GM23338 (cell line): ENCODE measurements at regions not wholly inside any gene's neighbourhood (a gene's known extent, or its start where the extent isn't known, plus 50 kb on each side); places are given as distances from the start of the nearest gene placed in this dataset.

Experiments
- ATAC-seq: fragments of 200-7000 bp; cut with Tn5 transposase; 3 replicates; pipeline ENCODE4 v1.9.1; 2020
- DNase-seq: peaks from one replicate; pipeline ENCODE4 v3.0.0-alpha.2; 2015; ENCODE audit warnings: low spot score
- H2AFZ ChIP-seq: fragments of 200-600 bp; sonication (generic); 2 replicates; pipeline ENCODE4 v1.8.0; 2016; ENCODE audit warnings: antibody characterized with exemption, mild to moderate bottlenecking, moderate library complexity
- H3F3A ChIP-seq: fragments of 200-600 bp; sonication (generic); replicated peaks from 2 replicates; pipeline ENCODE4 v1.8.0; 2017; ENCODE audit warnings: antibody characterized with exemption, mixed run types, low read depth
- H3K27ac ChIP-seq: fragments of 200-600 bp; sonication (generic); 2 replicates; pipeline ENCODE4 v1.6.1; 2016; ENCODE audit warnings: low read depth
- H3K27me3 ChIP-seq: fragments of 200-600 bp; sonication (generic); 2 replicates; pipeline ENCODE4 v1.8.0; 2016; ENCODE audit warnings: mild to moderate bottlenecking, mixed run types, moderate library complexity; ENCODE audit not compliant: insufficient read depth
- H3K36me3 ChIP-seq: fragments of 200-600 bp; sonication (generic); 2 replicates; pipeline ENCODE4 v1.8.0; 2016; ENCODE audit warnings: mild to moderate bottlenecking; ENCODE audit not compliant: insufficient read depth
- H3K4me1 ChIP-seq: fragments of 200-600 bp; sonication (generic); 2 replicates; pipeline ENCODE4 v1.8.0; 2016; ENCODE audit warnings: mild to moderate bottlenecking, moderate library complexity; ENCODE audit not compliant: insufficient read depth
- H3K4me2 ChIP-seq: fragments of 200-600 bp; sonication (generic); 2 replicates; pipeline ENCODE4 v1.7.1; 2017; ENCODE audit warnings: mixed run types
- H3K4me3 ChIP-seq: fragments of 200-600 bp; sonication (generic); 2 replicates; pipeline ENCODE4 v1.6.1; 2016; ENCODE audit warnings: mixed run types
- H3K79me2 ChIP-seq: fragments of 200-600 bp; sonication (generic); replicated peaks from 2 replicates; pipeline ENCODE4 v1.8.0; 2017; ENCODE audit warnings: mild to moderate bottlenecking; ENCODE audit not compliant: insufficient read depth
- H3K9me2 ChIP-seq: fragments of 200-600 bp; sonication (generic); 2 replicates; pipeline ENCODE4 v1.8.0; 2017; ENCODE audit not compliant: insufficient read depth
- H4K20me1 ChIP-seq: fragments of 200-600 bp; sonication (generic); replicated peaks from 2 replicates; pipeline ENCODE4 v1.8.0; 2017; ENCODE audit warnings: mild to moderate bottlenecking; ENCODE audit not compliant: insufficient read depth
- H3K27ac Mint-ChIP-seq: 2 replicates; pipeline ENCODE4 v1.8.0; 2020; ENCODE audit warnings: inconsistent platforms, mild to moderate bottlenecking, moderate library complexity, mixed read lengths
- H3K27me3 Mint-ChIP-seq: 3 replicates; pipeline ENCODE4 v1.8.0; 2022; ENCODE audit warnings: low read depth, mild to moderate bottlenecking, moderate library complexity, mixed read lengths, inconsistent platforms; ENCODE audit not compliant: insufficient read depth, poor library complexity
- H3K36me3 Mint-ChIP-seq: 3 replicates; pipeline ENCODE4 v1.8.0; 2021; ENCODE audit warnings: low read depth, mild to moderate bottlenecking, inconsistent platforms, moderate library complexity, mixed read lengths
- H3K4me1 Mint-ChIP-seq: 3 replicates; pipeline ENCODE4 v1.8.0; 2020; ENCODE audit warnings: mild to moderate bottlenecking, inconsistent platforms, mixed read lengths
- H3K4me3 Mint-ChIP-seq: 3 replicates; pipeline ENCODE4 v1.8.0; 2021; ENCODE audit warnings: moderate library complexity, mild to moderate bottlenecking, inconsistent platforms, mixed read lengths
- H3K9me3 Mint-ChIP-seq: 3 replicates; pipeline ENCODE4 v1.8.0; 2020; ENCODE audit warnings: moderate library complexity, mild to moderate bottlenecking, inconsistent platforms, mixed read lengths
- ETS1 ChIP-seq: IDR thresholded peaks from 2 replicates; pipeline ENCODE4 v1.6.1; 2016; ENCODE audit warnings: antibody characterized with exemption
- EZH2 ChIP-seq: fragments of 200-600 bp; sonication (generic); IDR thresholded peaks from one replicate; pipeline ENCODE4 v1.8.0; 2017; ENCODE audit warnings: antibody characterized with exemption, mild to moderate bottlenecking, low read depth; ENCODE audit not compliant: unreplicated experiment
- JUNB ChIP-seq: IDR thresholded peaks from one replicate; pipeline ENCODE4 v1.6.1; 2016; ENCODE audit warnings: antibody characterized with exemption; ENCODE audit not compliant: unreplicated experiment
- NANOG ChIP-seq: IDR thresholded peaks from 2 replicates; pipeline ENCODE4 v1.6.1; 2016; ENCODE audit warnings: antibody characterized with exemption, borderline replicate concordance
- POLR2AphosphoS5 ChIP-seq: IDR thresholded peaks from 2 replicates; pipeline ENCODE4 v1.6.1; 2016; ENCODE audit warnings: antibody characterized with exemption, low read depth
- STAT1 ChIP-seq: IDR thresholded peaks from one replicate; pipeline ENCODE4 v1.6.1; 2016; ENCODE audit warnings: antibody characterized with exemption; ENCODE audit not compliant: unreplicated experiment
- ZNF331 ChIP-seq: fragments of 250-450 bp; sonication (Bioruptor Pico); IDR thresholded peaks from 2 replicates; pipeline ENCODE4 v1.5.0; 2020; ENCODE audit warnings: low read depth, mild to moderate bottlenecking, moderate library complexity
- ZNF462 ChIP-seq: fragments of 250-450 bp; sonication (Bioruptor Pico); IDR thresholded peaks from 2 replicates; pipeline ENCODE4 v1.5.0; 2020; ENCODE audit warnings: mild to moderate bottlenecking, moderate library complexity
- TF ChIP-seq, protein P1 (sequence below), 2 experiments: fragments of 200-600 bp in 1 of 2; sonication (generic) in 1 of 2; conservative IDR thresholded peaks; 2 replicates each; pipeline versions ENCODE4 v1.5.1 to v1.6.1; 2016 to 2017; ENCODE audit warnings: antibody characterized with exemption in 2 of 2, low read depth in 2 of 2, mild to moderate bottlenecking in 2 of 2, moderate library complexity in 1 of 2

GRCh38 chr12:83404521-83404920 is 717.8 kb downstream of the TMTC2 start:
- H3K4me3 ChIP-seq: no peak overlapping the region
- TF ChIP-seq STAT1 (no peak), EZH2 (no peak), POLR2AphosphoS5 (no peak), ZNF331 (CRISPR knock-in tag) (no peak), ETS1 (no peak)
- TF ChIP-seq, protein P1, sequence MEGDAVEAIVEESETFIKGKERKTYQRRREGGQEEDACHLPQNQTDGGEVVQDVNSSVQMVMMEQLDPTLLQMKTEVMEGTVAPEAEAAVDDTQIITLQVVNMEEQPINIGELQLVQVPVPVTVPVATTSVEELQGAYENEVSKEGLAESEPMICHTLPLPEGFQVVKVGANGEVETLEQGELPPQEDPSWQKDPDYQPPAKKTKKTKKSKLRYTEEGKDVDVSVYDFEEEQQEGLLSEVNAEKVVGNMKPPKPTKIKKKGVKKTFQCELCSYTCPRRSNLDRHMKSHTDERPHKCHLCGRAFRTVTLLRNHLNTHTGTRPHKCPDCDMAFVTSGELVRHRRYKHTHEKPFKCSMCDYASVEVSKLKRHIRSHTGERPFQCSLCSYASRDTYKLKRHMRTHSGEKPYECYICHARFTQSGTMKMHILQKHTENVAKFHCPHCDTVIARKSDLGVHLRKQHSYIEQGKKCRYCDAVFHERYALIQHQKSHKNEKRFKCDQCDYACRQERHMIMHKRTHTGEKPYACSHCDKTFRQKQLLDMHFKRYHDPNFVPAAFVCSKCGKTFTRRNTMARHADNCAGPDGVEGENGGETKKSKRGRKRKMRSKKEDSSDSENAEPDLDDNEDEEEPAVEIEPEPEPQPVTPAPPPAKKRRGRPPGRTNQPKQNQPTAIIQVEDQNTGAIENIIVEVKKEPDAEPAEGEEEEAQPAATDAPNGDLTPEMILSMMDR (conservative IDR thresholded peaks at IDR 0.05; ENCODE audit: low read depth in 2 of 2): no peak
- Mint-ChIP-seq H3K4me1 (peaks cover 3% of the 10 kb centered on the region; the same call in 2 of the 3 replicates), H3K36me3 (no peaks in the 10 kb centered on the region), H3K27ac (no peak overlapping the region), H3K27me3 (no peaks in the 10 kb centered on the region), H3K9me3 (no peaks in the 10 kb centered on the region), H3K4me3 (no peak overlapping the region)
- no peak overlapping the region for H3K27ac ChIP-seq
- no peaks in the 10 kb centered on the region for H3F3A ChIP-seq
- H3K4me1 ChIP-seq: no peaks in the 10 kb centered on the region
- no peak overlapping the region for H2AFZ ChIP-seq
- no peaks in the 10 kb centered on the region for H3K27me3 ChIP-seq
- DNase-seq: no peak
- no peaks in the 10 kb centered on the region for H3K79me2 ChIP-seq
- no peak for ATAC-seq
- no peak overlapping the region for H3K4me2 ChIP-seq
- no peaks in the 10 kb centered on the region for H3K36me3 ChIP-seq
- no peaks in the 10 kb centered on the region for H4K20me1 ChIP-seq
- H3K9me2 ChIP-seq: peaks cover 12% of the 10 kb centered on the region; the same call in 1 of the 2 replicates

GRCh38 chr12:83390186-83390585 is 703.5 kb downstream of the TMTC2 start:
- Mint-ChIP-seq H3K4me1 (peaks cover 3% of the 10 kb centered on the region), H3K9me3 (no peaks in the 10 kb centered on the region), H3K4me3 (no peak overlapping the region), H3K36me3 (no peaks in the 10 kb centered on the region), H3K27ac (no peak overlapping the region), H3K27me3 (peaks cover 3% of the 10 kb centered on the region)
- Histone ChIP-seq H3K27me3 (no peaks in the 10 kb centered on the region), H4K20me1 (no peaks in the 10 kb centered on the region), H3K4me2 (no peak overlapping the region), H3K36me3 (no peaks in the 10 kb centered on the region), H3K9me2 (no peaks in the 10 kb centered on the region), H3K79me2 (no peaks in the 10 kb centered on the region), H3K4me1 (no peaks in the 10 kb centered on the region), H2AFZ (no peak overlapping the region), H3K27ac (no peak overlapping the region), H3K4me3 (no peak overlapping the region), H3F3A (no peaks in the 10 kb centered on the region)
- DNase-seq: no peak
- no peak for ATAC-seq
- TF ChIP-seq ETS1 (no peak), ZNF462 (CRISPR knock-in tag) (no peak), POLR2AphosphoS5 (no peak), STAT1 (no peak), JUNB (no peak), NANOG (no peak), EZH2 (no peak)
- TF ChIP-seq, protein P1 (conservative IDR thresholded peaks at IDR 0.05; ENCODE audit: low read depth in 2 of 2): no peak
